Lung (tissue), 11 donors: ENCODE measurements at regions not wholly inside any gene's neighbourhood (a gene's known extent, or its start where the extent isn't known, plus 50 kb on each side); places are given as distances from the start of the nearest gene placed in this dataset.

Source experiments
- ATAC-seq: fragments of 200-7000 bp; cut with Tn5 transposase; one replicate; pipeline ENCODE4 v1.9.1; 2020; ENCODE audit warnings: moderate number of reproducible peaks; ENCODE audit not compliant: insufficient read depth, low FRiP score
- DNase-seq, 3 donors: peaks; one replicate each; pipeline ENCODE4 v3.0.0-alpha.2; 2013 to 2017
- H3K27ac ChIP-seq, 2 donors: one replicate each; pipeline ENCODE4 v1.5.1; 2013; ENCODE audit warnings: mild to moderate bottlenecking in 2 of 2, moderate library complexity in 2 of 2, control low read depth in 1 of 2, inconsistent platforms in 1 of 2, low read depth in 1 of 2, low read length in 1 of 2
- H3K27me3 ChIP-seq, 3 donors: one replicate each; pipeline ENCODE4 v1.5.1; 2013; ENCODE audit warnings: low read length in 2 of 3; ENCODE audit not compliant: control insufficient read depth in 3 of 3, insufficient read depth in 3 of 3
- H3K36me3 ChIP-seq, 4 donors: one replicate each; pipeline ENCODE4 v1.5.1; 2013; ENCODE audit warnings: low read length in 4 of 4, mild to moderate bottlenecking in 1 of 4, moderate library complexity in 1 of 4; ENCODE audit not compliant: control insufficient read depth in 4 of 4, insufficient read depth in 4 of 4
- H3K4me1 ChIP-seq, 5 donors: one replicate each; pipeline ENCODE4 v1.5.1; 2013; ENCODE audit warnings: low read length in 5 of 5, mild to moderate bottlenecking in 2 of 5, moderate library complexity in 1 of 5; ENCODE audit not compliant: control insufficient read depth in 5 of 5, insufficient read depth in 5 of 5
- H3K4me3 ChIP-seq: one replicate; pipeline ENCODE4 v1.5.1; 2013; ENCODE audit warnings: mild to moderate bottlenecking, control low read depth, moderate library complexity
- H3K9ac ChIP-seq, 2 donors: one replicate each; pipeline ENCODE4 v1.5.1; 2013; ENCODE audit warnings: low read length in 2 of 2, control low read depth in 1 of 2; ENCODE audit not compliant: insufficient read depth in 1 of 2
- H3K9me3 ChIP-seq, 4 donors: one replicate each; pipeline ENCODE4 v1.5.1; 2013; ENCODE audit warnings: low read length in 3 of 4, mild to moderate bottlenecking in 1 of 4, moderate library complexity in 1 of 4; ENCODE audit not compliant: control insufficient read depth in 4 of 4, insufficient read depth in 3 of 4
- WGBS, 2 donors: extraction: QIAGEN DNeasy Blood & Tissue Kit; methylation state at CpG; one replicate each; pipeline ENCODE4 v1.1.7; 2013; 5-methylcytosine and 5-hydroxymethylcytosine counted together
- TF ChIP-seq, protein P1 (sequence below): IDR thresholded peaks from 2 replicates; pipeline ENCODE4 v1.5.1; 2012; ENCODE audit warnings: mild to moderate bottlenecking; ENCODE audit errors: control extremely low read depth, extremely low read depth
- donor health status: control.
- donor health status: control.
- donor health status: Bipolar disorder and iron deficiency.
- donor health status: healthy.
- donor health status: DM: yes; HTN: yes; CAD: no.

DNA sequence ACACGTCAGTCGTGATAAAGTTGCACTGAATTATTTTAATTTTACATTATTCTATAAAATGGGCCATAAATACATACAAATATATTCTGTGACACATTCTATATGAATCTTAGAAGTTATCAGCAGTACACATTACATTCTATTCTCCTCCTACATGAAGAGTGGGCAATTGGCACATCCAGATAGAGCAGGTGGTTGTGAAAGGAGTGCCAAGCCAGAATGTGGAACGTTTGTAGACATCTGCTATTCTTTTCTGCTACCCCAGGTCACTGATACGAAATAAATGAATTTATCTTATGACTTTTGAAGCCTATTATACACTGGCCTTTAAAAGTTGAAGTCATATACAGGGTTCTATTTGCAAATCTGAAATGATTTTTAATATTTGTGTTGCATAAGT lies 373.2 kb downstream of the PCDH17 start:
- WGBS, 2 donors, result 70 to 77% methylated on average over 4 of the region's 4 CpGs
- Histone ChIP-seq H3K27ac (no peak overlapping the region), H3K27me3 (no peaks in the 10 kb centered on the region), H3K36me3 (no peaks in the 10 kb centered on the region), H3K4me1 (no peaks in the 10 kb centered on the region), H3K9me3 (no peaks in the 10 kb centered on the region), H3K9ac (no peak overlapping the region), H3K4me3 (no peak overlapping the region)
- TF ChIP-seq, protein P1, sequence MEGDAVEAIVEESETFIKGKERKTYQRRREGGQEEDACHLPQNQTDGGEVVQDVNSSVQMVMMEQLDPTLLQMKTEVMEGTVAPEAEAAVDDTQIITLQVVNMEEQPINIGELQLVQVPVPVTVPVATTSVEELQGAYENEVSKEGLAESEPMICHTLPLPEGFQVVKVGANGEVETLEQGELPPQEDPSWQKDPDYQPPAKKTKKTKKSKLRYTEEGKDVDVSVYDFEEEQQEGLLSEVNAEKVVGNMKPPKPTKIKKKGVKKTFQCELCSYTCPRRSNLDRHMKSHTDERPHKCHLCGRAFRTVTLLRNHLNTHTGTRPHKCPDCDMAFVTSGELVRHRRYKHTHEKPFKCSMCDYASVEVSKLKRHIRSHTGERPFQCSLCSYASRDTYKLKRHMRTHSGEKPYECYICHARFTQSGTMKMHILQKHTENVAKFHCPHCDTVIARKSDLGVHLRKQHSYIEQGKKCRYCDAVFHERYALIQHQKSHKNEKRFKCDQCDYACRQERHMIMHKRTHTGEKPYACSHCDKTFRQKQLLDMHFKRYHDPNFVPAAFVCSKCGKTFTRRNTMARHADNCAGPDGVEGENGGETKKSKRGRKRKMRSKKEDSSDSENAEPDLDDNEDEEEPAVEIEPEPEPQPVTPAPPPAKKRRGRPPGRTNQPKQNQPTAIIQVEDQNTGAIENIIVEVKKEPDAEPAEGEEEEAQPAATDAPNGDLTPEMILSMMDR, result no peak
- no peak for ATAC-seq
- no peak for DNase-seq

DNA sequence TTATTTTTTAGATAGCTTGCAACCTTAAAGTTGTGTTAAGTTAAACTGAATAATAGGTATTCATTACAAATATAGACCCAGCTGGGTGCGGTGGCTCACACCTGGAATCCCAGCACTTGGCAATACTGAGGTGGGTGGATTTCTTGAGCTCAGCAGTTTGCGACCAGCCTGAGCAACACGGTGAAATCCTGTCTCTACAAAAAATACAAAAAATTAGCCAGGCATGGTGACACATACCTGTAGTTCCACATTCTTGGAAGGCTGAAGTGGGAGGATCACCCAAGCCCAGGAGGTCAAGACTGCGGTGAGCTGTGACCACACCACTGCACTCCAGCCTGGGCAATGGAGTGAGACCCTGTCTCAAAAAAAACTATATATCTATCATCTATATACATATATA lies 386.5 kb downstream of the PCDH17 start:
- TF ChIP-seq, protein P1, result no peak

DNA sequence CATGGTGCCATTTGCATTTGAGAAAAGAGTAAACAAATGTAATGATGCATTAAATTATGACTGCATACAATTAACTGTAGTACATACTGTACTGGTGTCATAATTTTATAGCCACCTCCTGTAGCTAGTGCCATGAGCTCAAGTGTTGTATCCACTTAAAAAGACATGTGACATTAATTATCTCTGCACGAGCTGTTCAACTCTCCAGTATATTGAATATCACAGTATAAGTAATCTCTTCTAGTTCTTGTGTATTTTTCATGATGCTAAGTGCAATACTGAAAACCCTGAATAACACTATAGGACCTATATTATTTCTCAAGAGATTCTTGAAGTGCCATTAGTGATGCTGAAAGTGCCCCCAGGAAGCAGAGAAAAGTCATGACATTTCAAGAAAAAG lies 387.3 kb downstream of the PCDH17 start:
- no peaks in the 10 kb centered on the region for H3K4me1 ChIP-seq

More for the DNA sequence above, 386.5 kb downstream of the PCDH17 start:
- DNase-seq, result no peak
- H3K9ac ChIP-seq, result no peak overlapping the region
- H3K4me3 ChIP-seq, result no peak overlapping the region
- H3K36me3 ChIP-seq, result no peaks in the 10 kb centered on the region
- H3K27ac ChIP-seq, result no peak overlapping the region
- no peaks in the 10 kb centered on the region for H3K4me1 ChIP-seq
- WGBS, 2 donors, result 88 to 91% methylated on average over 4 of the region's 4 CpGs
- no peaks in the 10 kb centered on the region for H3K27me3 ChIP-seq
- H3K9me3 ChIP-seq, result no peaks in the 10 kb centered on the region
- ATAC-seq, result no peak

DNA sequence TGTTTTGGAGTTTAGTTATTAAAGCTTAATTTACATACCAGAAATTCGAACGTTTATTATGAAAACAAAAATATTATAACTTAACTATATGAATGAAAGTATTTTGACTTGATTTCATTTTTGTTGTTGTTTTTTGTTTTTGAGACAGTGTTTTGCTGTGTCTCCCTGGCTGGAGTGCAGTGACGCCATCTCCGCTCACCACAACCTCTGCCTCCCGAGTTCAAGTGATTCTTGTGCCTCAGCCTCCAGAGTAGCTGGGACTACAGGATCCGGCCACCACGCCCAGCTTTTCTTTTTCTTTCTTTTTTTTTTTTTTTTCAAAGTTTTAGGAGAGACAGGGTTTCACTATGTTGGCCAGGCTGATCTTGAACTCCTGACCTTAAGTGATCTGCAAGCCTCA lies 392.6 kb downstream of the PCDH17 start:
- H3K4me3 ChIP-seq, result no peak overlapping the region
- H3K4me1 ChIP-seq, result no peaks in the 10 kb centered on the region
- WGBS, 2 donors, result 91 to 92% methylated on average over 7 of the region's 7 CpGs
- H3K36me3 ChIP-seq, result no peaks in the 10 kb centered on the region
- H3K27me3 ChIP-seq, result no peaks in the 10 kb centered on the region
- no peak overlapping the region for H3K27ac ChIP-seq
- ATAC-seq, result no peak
- H3K9ac ChIP-seq, result no peak overlapping the region
- TF ChIP-seq, protein P1, result no peak
- DNase-seq, result no peak
- no peaks in the 10 kb centered on the region for H3K9me3 ChIP-seq

More for the DNA sequence above, 387.3 kb downstream of the PCDH17 start:
- WGBS, 2 donors, result 62 to 78% methylated on average over 1 of the region's 1 CpG
- Histone ChIP-seq H3K27ac (no peak overlapping the region), H3K36me3 (no peaks in the 10 kb centered on the region), H3K27me3 (no peaks in the 10 kb centered on the region), H3K9ac (no peak overlapping the region), H3K9me3 (no peaks in the 10 kb centered on the region), H3K4me3 (no peak overlapping the region)
- TF ChIP-seq, protein P1, result no peak
- ATAC-seq (no peak), DNase-seq (no peak)
